ENCODE measurements at regions not wholly inside any gene's neighbourhood (a gene's known extent, or its start where the extent isn't known, plus 50 kb on each side); places are given as distances from the start of the nearest gene placed in this dataset.

DNA sequence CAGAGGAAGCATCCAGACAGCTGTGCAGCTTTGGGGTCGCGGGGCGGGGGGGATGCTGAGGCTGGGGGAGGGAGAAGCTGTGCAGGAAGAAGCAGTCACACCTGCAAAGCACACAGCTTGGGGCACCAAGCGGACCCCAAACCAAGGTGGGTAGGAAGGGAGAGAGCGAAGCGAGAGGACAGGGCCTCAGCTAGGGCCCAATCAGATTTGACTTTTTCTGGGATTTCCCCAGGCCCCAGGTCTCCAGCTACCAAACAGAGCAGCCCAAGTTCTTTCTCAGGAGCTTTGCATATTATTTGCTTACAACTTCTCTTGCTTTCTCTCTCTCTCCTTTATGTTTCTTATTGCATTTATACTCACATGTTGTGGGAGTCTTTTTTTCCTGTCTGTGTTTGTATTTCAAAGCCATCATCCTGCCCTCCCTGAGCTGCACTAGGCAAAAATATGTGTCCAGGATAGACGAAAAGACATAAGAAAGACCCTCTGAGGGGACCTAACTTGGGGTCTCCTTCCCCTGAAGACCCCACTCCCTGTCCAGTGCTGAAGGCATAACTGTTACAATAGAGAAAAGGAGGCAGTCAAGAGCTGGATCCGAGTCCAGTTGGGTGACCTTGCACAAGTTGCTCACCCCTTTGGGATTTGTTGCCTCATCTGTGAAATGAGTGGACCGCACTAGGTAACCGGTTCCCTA, 50.6 kb upstream of the SMNDC1 start:
- Histone ChIP-seq H3K27me3 (peaks cover 3% of the 10 kb centered on the region), H3K4me3 (no peak overlapping the region), H3K4me1 (peaks cover 3 to 17% (median 12%) of the 10 kb centered on the region in 4 donors), H3K36me3 (no peaks in the 10 kb centered on the region), H3K9me3 (no peaks in the 10 kb centered on the region), H3K27ac (peak overlapping the region in 3 of 4 donors; percentile 46 to 69 (median 62))
- in situ Hi-C loops (cut with MboI; ENCODE audit: low pct_ligation_motif_present in 1 of 4, low pct_unique_long_range_greater_than_20kb in 1 of 4, low sequenced_read_pairs in 3 of 4) (loop anchor here in 2 of 4 donors (10.0 kb wide), 2 partner anchors 150 to 190 kb away; no protein-coding TSS in a partner anchor), intact Hi-C loops (cut with DNase I; ENCODE audit: low total_unique reads) (no loop called here)
- WGBS, 2 donors (ENCODE audit: low coverage in 1 of 2): 84 to 85% methylated on average over 2 to 10 of the region's 10 CpGs
- TF ChIP-seq EP300 (IDR thresholded peaks at IDR 0.05; ENCODE audit: low read depth) (no peak), POLR2AphosphoS5 (IDR thresholded peaks at IDR 0.05) (peak in 1 of 3 donors; percentile 5)
- DNase-seq: peak; percentile 33

DNA sequence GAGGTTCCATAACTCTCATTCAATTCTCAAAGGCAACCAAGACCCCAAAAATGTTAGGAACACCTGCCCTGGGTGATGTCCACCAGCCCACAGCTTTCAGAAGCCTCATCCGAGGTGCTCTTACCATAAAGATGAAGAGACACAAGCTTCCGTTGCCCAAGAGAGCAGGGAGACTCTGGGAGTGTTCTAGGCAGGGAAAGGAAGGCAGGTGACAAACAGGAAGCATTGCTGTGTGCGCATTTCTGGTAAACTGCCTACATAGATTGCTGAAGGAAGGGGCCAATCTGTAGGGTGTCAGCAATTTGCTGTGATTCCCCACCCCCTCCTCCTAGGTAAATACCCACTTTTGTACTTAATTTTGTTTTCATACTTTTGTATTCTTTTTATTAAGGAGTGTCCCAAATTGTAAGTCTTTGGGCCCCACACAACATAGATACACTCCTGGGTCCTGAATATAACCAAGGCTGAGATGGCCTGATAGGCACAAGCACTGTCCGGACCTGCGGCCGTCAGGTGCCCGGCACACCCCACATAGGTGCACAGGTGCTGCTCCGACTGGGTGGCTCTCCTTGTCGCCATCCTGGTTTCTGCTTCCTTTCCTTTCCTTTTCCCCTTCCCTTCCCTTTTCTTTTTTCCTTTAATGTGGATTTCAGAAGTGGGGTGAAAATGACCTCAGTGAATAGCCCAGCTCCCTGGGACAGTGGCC, 51.4 kb upstream of the SMNDC1 start:
- Histone ChIP-seq H3K27me3 (no peaks in the 10 kb centered on the region), H3K4me1 (peaks cover 3 to 17% (median 12%) of the 10 kb centered on the region in 4 donors), H3K4me3 (no peak overlapping the region), H3K9me3 (no peaks in the 10 kb centered on the region), H3K36me3 (no peaks in the 10 kb centered on the region), H3K27ac (peak overlapping the region in 3 of 4 donors; percentile 39 to 69 (median 62))
- TF ChIP-seq, protein P1, sequence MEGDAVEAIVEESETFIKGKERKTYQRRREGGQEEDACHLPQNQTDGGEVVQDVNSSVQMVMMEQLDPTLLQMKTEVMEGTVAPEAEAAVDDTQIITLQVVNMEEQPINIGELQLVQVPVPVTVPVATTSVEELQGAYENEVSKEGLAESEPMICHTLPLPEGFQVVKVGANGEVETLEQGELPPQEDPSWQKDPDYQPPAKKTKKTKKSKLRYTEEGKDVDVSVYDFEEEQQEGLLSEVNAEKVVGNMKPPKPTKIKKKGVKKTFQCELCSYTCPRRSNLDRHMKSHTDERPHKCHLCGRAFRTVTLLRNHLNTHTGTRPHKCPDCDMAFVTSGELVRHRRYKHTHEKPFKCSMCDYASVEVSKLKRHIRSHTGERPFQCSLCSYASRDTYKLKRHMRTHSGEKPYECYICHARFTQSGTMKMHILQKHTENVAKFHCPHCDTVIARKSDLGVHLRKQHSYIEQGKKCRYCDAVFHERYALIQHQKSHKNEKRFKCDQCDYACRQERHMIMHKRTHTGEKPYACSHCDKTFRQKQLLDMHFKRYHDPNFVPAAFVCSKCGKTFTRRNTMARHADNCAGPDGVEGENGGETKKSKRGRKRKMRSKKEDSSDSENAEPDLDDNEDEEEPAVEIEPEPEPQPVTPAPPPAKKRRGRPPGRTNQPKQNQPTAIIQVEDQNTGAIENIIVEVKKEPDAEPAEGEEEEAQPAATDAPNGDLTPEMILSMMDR (IDR thresholded peaks at IDR 0.05): no peak
- TF ChIP-seq POLR2AphosphoS5 (IDR thresholded peaks at IDR 0.05) (no peak), EP300 (IDR thresholded peaks at IDR 0.05; ENCODE audit: low read depth) (no peak), POLR2A (IDR thresholded peaks at IDR 0.05) (no peak)
- intact Hi-C loops (cut with DNase I; ENCODE audit: low total_unique reads) (no loop called here), in situ Hi-C loops (cut with MboI; ENCODE audit: low pct_ligation_motif_present in 1 of 4, low pct_unique_long_range_greater_than_20kb in 1 of 4, low sequenced_read_pairs in 3 of 4) (loop anchor here in 2 of 4 donors (10.0 kb wide), 2 partner anchors 149 to 189 kb away; no protein-coding TSS in a partner anchor)
- 48 to 57% methylated on average over 1 to 9 of the region's 9 CpGs for WGBS, 2 donors (ENCODE audit: low coverage in 1 of 2)
- DNase-seq: peak; percentile 34

- peaks cover 3 to 17% (median 12%) of the 10 kb centered on the region in 4 donors for H3K4me1 ChIP-seq
- no peak overlapping the region for H3K4me3 ChIP-seq
- peak; percentile 80 for DNase-seq
- TF ChIP-seq, protein P1 (IDR thresholded peaks at IDR 0.05): no peak
- peak in 2 of 3 donors; percentile 13 to 48 for TF ChIP-seq POLR2AphosphoS5 (IDR thresholded peaks at IDR 0.05)
- TF ChIP-seq POLR2A (IDR thresholded peaks at IDR 0.05): peak; percentile 20
- H3K27me3 ChIP-seq: no peaks in the 10 kb centered on the region
- H3K36me3 ChIP-seq: no peaks in the 10 kb centered on the region
- intact Hi-C loops (cut with DNase I; ENCODE audit: low total_unique reads): no loop called here
- no peaks in the 10 kb centered on the region for H3K9me3 ChIP-seq
- in situ Hi-C loops (cut with MboI; ENCODE audit: low pct_ligation_motif_present in 1 of 4, low pct_unique_long_range_greater_than_20kb in 1 of 4, low sequenced_read_pairs in 3 of 4): loop anchor here in 2 of 4 donors (10.0 kb wide), 2 partner anchors 148 to 188 kb away; no protein-coding TSS in a partner anchor
- WGBS, 2 donors (ENCODE audit: low coverage in 1 of 2): 43 to 76% methylated on average over 7 to 19 of the region's 19 CpGs
- H3K27ac ChIP-seq: peak overlapping the region; percentile 48 to 71 (median 66)
Observed at GRCh38 chr10:110356628-110357245, 52.0 kb upstream of the SMNDC1 start.

DNA sequence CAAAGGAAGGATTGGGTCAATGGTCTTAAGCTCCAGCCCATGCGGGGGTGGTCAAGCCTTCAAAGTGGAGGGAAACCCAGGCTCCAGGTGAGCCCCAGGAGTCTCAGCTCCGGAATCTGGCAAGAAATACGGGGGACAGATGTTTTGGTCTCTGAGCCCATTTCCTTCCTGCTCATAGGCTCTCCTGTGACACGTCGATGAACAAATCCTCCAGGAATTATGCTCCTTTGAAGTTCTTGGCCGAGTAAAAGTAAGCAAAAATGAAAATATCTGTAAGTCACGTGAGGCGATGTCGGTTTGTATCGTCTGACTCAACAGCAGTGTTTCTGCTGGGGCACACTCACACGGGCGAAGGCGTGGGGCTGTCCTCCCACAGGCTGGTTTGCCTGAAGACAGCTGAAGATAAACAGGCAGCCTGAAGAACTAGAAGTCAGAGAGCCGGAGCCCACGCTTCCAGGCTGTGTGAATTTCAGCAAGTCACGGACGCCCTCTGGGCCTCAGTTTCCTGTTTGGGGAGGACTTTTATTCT, 52.6 kb upstream of the SMNDC1 start:
- 52 to 60% methylated on average over 1 to 17 of the region's 17 CpGs for WGBS, 2 donors (ENCODE audit: low coverage in 1 of 2)
- TF ChIP-seq POLR2A (IDR thresholded peaks at IDR 0.05) (peak; percentile 10), EP300 (IDR thresholded peaks at IDR 0.05; ENCODE audit: low read depth) (peak; percentile 37), POLR2AphosphoS5 (IDR thresholded peaks at IDR 0.05) (peak; percentile 20 to 49 (median 31))
- TF ChIP-seq, protein P1 (IDR thresholded peaks at IDR 0.05): no peak
- DNase-seq: peak; percentile 45
- H3K27me3 ChIP-seq: no peaks in the 10 kb centered on the region
- H3K9me3 ChIP-seq: no peaks in the 10 kb centered on the region
- intact Hi-C loops (cut with DNase I; ENCODE audit: low total_unique reads) (no loop called here), in situ Hi-C loops (cut with MboI; ENCODE audit: low pct_ligation_motif_present in 1 of 4, low pct_unique_long_range_greater_than_20kb in 1 of 4, low sequenced_read_pairs in 3 of 4) (loop anchor here in 2 of 4 donors (10.0 kb wide), 2 partner anchors 147 to 187 kb away; no protein-coding TSS in a partner anchor)
- H3K36me3 ChIP-seq: no peaks in the 10 kb centered on the region
- H3K27ac ChIP-seq: peak overlapping the region; percentile 48 to 71 (median 66)
- H3K4me1 ChIP-seq: peaks cover 3 to 17% (median 12%) of the 10 kb centered on the region in 4 donors
- H3K4me3 ChIP-seq: no peak overlapping the region
